ENCODE measurements at regions not wholly inside any gene's neighbourhood (a gene's known extent, or its start where the extent isn't known, plus 50 kb on each side); places are given as distances from the start of the nearest gene placed in this dataset.

- DNase-seq = no peak
Observed at GRCh38 chr7:35498416-35498815, 196.5 kb downstream of the HERPUD2 start.

GRCh38 chr7:35495844-35496243 is 199.1 kb downstream of the HERPUD2 start:
- no peak for DNase-seq

GRCh38 chr7:35495377-35495776 is 199.6 kb downstream of the HERPUD2 start:
- no peak for DNase-seq

GRCh38 chr7:35494407-35494806 is 200.5 kb downstream of the HERPUD2 start:
- DNase-seq = no peak

GRCh38 chr7:35492451-35493175 is 202.3 kb downstream of the HERPUD2 start:
- DNase-seq = no peak

GRCh38 chr7:35491233-35491632 is 203.7 kb downstream of the HERPUD2 start:
- no peak for DNase-seq

GRCh38 chr7:35487841-35488240 is 207.1 kb downstream of the HERPUD2 start:
- no peak for DNase-seq

- no peak for DNase-seq
Observed at GRCh38 chr7:35487402-35487801, 207.5 kb downstream of the HERPUD2 start.

- DNase-seq = no peak
Observed at GRCh38 chr7:35485436-35485835, 209.5 kb downstream of the HERPUD2 start.

- no peak for DNase-seq
Observed at GRCh38 chr7:35483568-35483967, 211.4 kb downstream of the HERPUD2 start.

- no peak for DNase-seq
Observed at GRCh38 chr7:35482231-35482630, 212.7 kb downstream of the HERPUD2 start.

- no peak for DNase-seq
Observed at GRCh38 chr7:35480806-35481205, 214.1 kb downstream of the HERPUD2 start.

- DNase-seq = no peak
Observed at GRCh38 chr7:35477609-35478008, 217.3 kb downstream of the HERPUD2 start.

- DNase-seq = no peak
Observed at GRCh38 chr7:35474100-35474499, 220.2 kb upstream of the TBX20 start.

GRCh38 chr7:35468606-35469005 is 214.7 kb upstream of the TBX20 start:
- no peak for DNase-seq

GRCh38 chr7:35467456-35467978 is 213.6 kb upstream of the TBX20 start:
- no peak for DNase-seq

- DNase-seq = no peak
Observed at GRCh38 chr7:35465791-35466336, 212.0 kb upstream of the TBX20 start.

- DNase-seq = no peak
Observed at GRCh38 chr7:35463751-35464150, 209.9 kb upstream of the TBX20 start.

GRCh38 chr7:35463176-35463700 is 209.3 kb upstream of the TBX20 start:
- no peak for DNase-seq

GRCh38 chr7:35454575-35455385 is 200.9 kb upstream of the TBX20 start:
- no peak for DNase-seq

GRCh38 chr7:35450456-35451214 is 196.7 kb upstream of the TBX20 start:
- no peak for DNase-seq

- no peak for DNase-seq
Observed at GRCh38 chr7:35448486-35448885, 194.6 kb upstream of the TBX20 start.

- DNase-seq = no peak
Observed at GRCh38 chr7:35446091-35446490, 192.2 kb upstream of the TBX20 start.

All from NCI-H774 (cell line).